ENCODE measurements at regions not wholly inside any gene's neighbourhood (a gene's known extent, or its start where the extent isn't known, plus 50 kb on each side); places are given as distances from the start of the nearest gene placed in this dataset.

DNA sequence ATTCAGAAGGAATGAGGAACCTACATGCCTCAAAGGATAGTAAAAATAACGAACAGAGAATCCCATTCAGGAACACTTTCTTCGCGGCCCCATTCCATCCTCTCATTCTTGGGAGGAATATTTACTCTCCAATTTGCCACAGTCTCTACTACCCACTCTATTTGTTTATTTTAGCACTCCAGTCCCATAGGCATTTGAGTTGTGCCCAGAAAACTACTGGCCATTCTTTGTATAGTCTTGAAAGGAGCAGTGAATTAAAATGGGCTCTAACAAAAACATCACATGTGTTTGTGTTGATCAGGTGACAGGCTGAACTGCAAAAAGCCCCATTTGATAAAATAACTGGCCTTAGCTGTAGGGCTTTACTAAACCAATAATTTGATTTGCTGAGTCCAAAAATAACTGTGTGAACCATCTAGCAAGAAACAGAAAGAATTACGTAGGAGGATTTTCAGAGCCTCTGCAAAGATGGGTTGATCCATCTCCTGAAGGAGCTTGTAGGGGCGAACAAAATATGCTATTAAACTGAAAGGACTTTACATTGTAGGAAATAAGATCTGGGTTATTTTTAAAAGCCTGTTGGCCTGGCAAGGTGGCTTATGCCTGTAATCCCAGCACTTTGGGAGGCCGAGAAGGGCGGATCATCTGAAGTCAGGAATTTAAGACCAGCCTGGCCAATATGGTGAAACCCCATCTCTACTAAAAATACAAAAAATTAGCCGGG lies 142.3 kb upstream of the CPNE8 start:
- TF ChIP-seq RBBP5 (IDR thresholded peaks at IDR 0.05; ENCODE audit: borderline replicate concordance, low read depth, low read length) = no peak
- TF ChIP-seq, protein P1, sequence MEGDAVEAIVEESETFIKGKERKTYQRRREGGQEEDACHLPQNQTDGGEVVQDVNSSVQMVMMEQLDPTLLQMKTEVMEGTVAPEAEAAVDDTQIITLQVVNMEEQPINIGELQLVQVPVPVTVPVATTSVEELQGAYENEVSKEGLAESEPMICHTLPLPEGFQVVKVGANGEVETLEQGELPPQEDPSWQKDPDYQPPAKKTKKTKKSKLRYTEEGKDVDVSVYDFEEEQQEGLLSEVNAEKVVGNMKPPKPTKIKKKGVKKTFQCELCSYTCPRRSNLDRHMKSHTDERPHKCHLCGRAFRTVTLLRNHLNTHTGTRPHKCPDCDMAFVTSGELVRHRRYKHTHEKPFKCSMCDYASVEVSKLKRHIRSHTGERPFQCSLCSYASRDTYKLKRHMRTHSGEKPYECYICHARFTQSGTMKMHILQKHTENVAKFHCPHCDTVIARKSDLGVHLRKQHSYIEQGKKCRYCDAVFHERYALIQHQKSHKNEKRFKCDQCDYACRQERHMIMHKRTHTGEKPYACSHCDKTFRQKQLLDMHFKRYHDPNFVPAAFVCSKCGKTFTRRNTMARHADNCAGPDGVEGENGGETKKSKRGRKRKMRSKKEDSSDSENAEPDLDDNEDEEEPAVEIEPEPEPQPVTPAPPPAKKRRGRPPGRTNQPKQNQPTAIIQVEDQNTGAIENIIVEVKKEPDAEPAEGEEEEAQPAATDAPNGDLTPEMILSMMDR (IDR thresholded peaks at IDR 0.05; ENCODE audit: control extremely low read depth in 1 of 3, insufficient read depth in 1 of 3, low read depth in 1 of 3, low read length in 3 of 3) = no peak
- TF ChIP-seq POLR2A (IDR thresholded peaks at IDR 0.05; ENCODE audit: control extremely low read depth in 1 of 2, low read depth in 2 of 2, low read length in 2 of 2) = no peak
- TF ChIP-seq POU5F1 (IDR thresholded peaks at IDR 0.05; ENCODE audit: low read depth, low read length) = no peak
- TF ChIP-seq RAD21 (IDR thresholded peaks at IDR 0.05 in 1 of 2, conservative IDR thresholded peaks at IDR 0.05 in 1 of 2; ENCODE audit: low read depth in 2 of 2, low read length in 2 of 2) = no peak
- TF ChIP-seq CHD1 (IDR thresholded peaks at IDR 0.05; ENCODE audit: low read depth, low read length) = no peak
- no peak for TF ChIP-seq CREB1 (IDR thresholded peaks at IDR 0.05)
- TF ChIP-seq MAFK (IDR thresholded peaks at IDR 0.05; ENCODE audit: low read depth, low read length) = no peak
- no peak for TF ChIP-seq EP300 (IDR thresholded peaks at IDR 0.05; ENCODE audit: borderline replicate concordance in 1 of 2, low read depth in 2 of 2, low read length in 2 of 2)
- TF ChIP-seq SIN3A (conservative IDR thresholded peaks at IDR 0.05 in 1 of 2, IDR thresholded peaks at IDR 0.05 in 1 of 2; ENCODE audit: low read depth in 1 of 2, low read length in 2 of 2) = no peak
- TF ChIP-seq YY1 (IDR thresholded peaks at IDR 0.05; ENCODE audit: low read depth, low read length) = no peak
